CD4-positive, alpha-beta T cell treated with Interleukin-15 for 4 hours (primary cell): ENCODE measurements at regions not wholly inside any gene's neighbourhood (a gene's known extent, or its start where the extent isn't known, plus 50 kb on each side); places are given as distances from the start of the nearest gene placed in this dataset.

Experiments
- DNase-seq: peaks from one replicate; pipeline ENCODE4 v3.0.0-alpha.2; 2020; ENCODE audit warnings: low spot score

DNA sequence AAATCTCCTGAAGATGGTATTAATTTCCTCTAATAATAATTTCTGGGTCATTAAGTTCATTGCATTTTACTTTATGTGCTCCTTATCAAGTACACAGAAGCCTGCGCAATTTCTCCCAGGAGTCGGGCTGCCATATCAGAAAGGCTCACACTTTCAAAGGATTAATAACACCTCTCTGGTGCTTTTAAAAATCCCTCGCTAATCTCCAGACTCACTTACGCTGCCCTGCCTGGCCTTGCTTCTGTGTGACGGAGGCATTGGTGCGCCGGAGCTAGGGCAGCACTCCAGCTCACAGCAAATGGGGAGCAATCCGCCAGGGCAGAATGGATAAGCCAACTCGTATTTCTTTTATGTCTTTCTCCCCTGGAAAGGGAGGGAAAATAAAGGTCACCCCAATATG is 300.8 kb downstream of the EFNB2 start:
- no peak for DNase-seq

DNA sequence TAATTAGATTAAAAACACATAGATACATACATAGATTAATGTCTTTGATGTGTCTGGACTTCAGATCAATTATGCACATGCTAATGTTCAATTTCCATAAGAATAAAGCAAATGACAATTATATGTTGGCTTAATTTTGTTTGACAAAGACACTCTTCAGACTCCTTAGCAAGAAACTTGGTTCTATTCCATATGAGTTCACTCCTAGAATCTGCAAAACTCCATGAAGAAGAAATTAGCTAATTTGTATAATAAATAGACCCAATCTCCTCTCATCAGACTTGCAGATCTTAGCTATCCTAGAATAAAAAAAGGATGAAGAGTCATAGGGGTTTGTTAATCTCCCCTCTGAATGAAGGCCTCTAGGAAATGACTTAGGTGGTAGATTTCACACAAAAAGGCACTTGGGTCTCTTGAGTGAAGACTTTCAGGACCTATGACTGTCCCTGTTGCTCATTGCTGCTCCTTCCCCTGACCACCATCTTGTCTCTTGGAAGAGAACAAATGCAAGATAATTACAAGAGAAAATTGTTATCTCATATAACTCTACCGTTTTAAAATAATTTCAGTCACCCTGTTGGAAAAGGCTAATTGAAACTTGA is 302.2 kb downstream of the EFNB2 start:
- no peak for DNase-seq

DNA sequence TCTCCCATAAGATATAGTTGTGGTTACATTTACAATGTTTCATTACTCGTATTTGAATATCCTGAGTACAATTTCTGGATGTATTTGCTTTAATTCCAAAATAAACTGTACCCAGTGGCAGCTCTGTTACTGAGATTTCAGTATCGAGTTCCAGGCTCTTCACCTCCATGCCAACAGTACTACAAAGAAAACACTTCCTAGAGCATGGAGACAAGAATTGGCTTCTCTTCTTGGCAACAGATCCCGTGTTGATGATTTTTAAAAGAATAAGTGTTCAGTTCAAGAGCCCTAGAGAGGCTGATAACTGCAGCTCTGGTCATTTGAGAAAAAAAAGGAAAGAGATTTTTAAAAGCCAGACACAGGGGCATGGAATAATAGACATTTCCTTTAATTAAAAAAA is 302.8 kb downstream of the EFNB2 start:
- no peak for DNase-seq

DNA sequence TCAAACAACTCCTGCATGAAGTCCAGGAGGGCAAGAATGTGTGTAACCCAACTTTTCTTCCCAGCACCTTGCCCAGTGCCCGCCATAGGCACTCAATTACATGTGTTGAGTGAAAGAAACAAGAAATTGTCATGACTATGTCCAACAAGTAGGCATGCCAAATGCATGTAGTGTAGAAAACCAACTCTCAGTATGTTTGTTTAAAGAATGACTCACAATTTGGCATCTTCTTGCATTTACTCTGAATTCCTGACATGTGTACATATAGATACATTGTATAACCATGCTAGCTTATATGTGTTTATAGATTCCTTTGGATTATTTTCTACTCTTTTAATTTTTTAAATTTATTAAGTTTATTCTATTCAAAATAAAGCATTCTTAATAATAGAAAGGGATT is 305.0 kb downstream of the EFNB2 start:
- no peak for DNase-seq

- DNase-seq, result no peak
These were observed 310.3 kb downstream of the EFNB2 start for GRCh38 chr13:106225126-106225525.

DNA sequence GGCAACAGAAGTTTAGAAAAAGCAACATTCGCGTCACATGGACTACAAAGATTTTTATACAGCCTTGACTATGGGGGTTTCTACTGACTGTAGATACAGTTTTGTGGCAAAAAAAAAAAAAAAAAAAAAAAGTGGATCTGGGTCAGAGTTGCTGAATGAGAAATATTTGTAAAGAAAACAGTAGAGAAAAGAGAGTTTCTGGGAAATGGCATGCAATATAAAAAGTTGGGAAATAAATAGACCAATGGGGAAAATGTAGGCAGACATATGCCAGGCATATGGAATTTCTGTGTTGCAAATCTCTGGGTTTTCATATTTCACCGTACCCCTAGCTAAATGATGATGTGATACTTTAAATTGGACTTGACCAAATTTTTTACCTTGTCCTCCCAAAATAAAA is 315.3 kb downstream of the EFNB2 start:
- DNase-seq, result no peak

DNA sequence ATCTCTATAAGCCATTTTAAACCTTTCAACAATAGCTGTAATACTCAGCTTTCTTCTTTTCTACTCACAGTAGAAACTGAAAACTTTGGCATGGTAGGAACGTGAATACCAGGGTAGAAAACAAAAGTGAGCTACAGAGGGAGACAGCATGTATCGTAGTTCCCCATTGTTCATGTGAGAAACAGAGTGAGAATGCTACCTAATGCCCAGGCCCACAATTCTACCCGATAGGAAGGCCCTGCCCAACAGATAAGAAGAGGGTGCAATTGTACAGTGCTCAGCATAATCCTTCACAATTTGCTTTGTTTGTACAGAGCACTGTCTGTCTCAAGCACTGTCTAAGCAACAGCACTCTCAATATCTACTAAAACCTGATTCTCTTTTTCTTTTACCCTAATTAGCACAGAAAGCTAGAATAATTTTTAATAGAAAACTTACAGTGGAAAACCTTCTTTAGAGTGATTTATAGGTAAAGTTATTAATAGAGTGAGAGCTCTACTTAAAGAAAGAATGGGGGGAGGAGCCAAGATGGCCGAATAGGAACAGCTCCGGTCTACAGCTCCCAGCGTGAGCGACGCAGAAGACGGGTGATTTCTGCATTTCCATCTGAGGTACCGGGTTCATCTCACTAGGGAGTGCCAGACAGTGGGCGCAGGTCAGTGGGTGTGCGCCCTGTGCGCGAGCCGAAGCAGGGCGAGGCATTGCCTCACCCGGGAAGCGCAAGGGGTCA is 322.3 kb downstream of the EFNB2 start:
- DNase-seq, result no peak

GRCh38 chr13:106212386-106213010 is 323.0 kb downstream of the EFNB2 start:
- DNase-seq, result no peak

DNA sequence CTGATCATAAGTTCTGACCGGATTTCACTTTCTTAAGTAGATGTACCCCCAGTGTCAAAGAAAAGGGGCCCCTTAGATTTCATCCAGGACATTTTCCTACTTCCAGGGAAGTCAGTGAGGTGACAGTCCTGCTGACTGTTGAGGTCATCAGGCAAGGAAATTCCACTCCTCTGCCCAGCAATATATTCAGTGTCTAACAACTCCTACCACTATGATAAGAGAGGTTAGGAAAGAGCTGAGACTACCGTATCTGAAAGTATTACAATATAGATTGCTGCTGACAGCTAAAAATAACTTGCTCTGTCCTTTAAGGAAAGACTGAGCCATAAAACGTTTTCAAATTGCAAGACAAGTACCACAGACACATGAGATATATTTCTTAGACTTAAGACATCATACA is 325.1 kb downstream of the EFNB2 start:
- DNase-seq, result no peak

DNA sequence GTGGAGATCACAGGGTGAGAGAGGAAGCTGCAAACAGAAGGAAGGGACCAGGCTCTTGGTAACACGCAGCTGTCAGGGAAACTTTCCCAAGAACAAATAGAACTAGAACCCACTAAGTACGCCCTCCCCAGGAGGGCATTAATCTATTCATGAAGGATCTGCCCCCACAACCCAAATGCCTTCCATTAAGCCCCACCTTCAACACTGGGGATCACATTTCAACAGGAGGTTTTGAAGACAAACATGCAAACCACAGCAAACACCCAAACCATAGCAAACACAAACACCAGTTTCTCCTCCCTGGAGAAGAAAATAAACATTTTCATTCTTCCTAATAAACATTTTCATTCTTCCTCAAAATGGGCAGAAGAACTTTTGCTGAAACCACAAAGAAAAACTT is 329.6 kb downstream of the EFNB2 start:
- DNase-seq, result no peak

GRCh38 chr13:106197496-106197895 is 338.0 kb downstream of the EFNB2 start:
- no peak for DNase-seq

DNA sequence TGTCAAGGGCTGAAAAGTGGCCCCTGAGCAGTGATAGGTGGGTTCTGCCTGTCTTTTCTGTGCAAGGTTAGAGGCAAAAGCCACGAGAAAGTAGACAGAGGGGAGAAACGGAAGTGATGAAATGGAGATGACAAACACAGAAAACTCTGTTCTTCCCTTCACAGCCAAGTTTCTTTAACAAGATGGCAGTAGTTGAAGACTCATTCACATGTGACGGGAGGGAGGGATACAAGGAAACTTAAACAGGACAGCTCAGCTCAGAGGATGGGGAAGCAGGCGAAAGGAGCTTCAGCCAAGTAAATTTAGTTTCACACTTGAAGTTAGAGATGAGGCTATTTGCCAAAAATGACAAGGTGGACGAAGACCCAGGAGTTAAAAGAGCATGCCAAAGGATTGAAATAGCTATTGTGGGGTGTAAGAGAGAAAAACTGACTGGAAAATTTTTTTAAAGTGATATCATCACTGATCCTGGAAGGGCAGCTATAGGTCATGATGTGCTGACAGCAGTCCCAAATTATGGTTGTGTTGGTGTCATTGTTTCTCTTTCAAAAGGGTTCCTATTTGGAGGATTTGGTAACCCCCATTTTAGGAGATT is 347.9 kb downstream of the EFNB2 start:
- DNase-seq, result no peak

DNA sequence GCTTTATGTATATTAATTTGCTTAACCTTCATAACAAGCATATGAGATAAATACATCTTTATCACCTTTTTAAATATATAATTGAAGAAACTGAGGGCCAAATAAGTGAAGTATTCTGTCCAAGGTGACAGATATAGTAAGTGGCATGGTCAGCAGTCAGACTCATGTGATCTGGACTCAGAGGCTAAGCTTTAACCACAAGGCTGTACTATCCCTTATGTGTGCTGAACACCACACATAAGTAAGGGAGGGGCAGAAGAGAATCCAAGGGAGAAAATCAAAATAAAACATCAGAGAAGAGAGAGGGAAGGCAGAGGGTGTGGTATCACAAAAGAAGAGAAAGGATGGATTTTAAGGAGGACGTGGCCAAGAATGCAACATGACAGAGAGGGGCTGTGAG is 348.4 kb downstream of the EFNB2 start:
- no peak for DNase-seq

- no peak for DNase-seq
These were observed 349.0 kb downstream of the EFNB2 start for GRCh38 chr13:106186366-106187030.

DNA sequence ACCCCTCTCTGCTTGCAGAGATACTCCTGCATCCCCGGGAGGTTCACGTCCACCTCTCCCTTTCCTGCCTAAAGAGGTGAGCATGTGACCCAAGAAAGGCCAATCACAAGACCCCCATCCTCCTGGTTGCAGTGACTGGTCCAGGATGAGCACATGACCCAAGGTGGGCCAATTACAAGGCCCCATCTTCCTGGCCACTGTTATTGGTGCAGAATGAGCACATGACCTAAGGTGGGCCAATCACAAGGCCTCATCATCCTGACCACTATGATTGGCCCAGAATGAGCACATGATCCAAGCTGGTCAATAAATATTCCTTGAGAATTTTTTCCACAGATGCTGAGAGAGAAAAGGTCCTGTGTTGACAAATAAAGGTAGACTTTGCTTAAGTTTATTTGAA is 350.7 kb downstream of the EFNB2 start:
- no peak for DNase-seq

DNA sequence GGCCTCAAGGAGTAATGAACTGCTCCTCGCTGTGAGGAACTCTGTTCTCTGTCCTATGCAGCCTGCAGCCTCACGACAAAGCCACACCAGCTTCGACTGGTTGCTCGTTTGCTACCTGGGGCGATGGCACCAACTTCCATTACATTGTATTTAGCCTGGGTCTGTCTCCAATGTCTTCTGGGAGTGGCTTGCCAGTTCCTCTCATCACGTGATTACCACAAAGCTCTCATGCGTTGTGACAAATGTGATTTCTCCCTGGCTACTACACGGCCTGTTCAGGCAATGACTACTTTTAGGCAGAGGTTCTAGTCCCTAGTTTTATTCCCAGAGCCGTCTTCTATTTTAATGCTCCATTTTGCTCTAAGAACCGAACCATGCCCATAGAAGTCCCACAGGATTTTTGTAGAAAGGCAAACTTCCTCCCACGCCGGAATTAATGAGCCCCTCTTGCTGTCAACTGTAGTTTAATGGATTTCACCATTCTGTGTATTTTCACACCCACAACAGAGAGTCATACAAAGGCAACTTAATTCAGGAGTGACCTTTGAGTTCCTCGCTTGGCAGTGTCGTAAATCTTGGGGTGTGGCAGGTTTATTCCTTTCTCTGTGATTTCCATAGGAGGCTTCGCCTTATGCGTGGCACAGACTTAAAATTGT is 351.9 kb downstream of the EFNB2 start:
- no peak for DNase-seq

DNA sequence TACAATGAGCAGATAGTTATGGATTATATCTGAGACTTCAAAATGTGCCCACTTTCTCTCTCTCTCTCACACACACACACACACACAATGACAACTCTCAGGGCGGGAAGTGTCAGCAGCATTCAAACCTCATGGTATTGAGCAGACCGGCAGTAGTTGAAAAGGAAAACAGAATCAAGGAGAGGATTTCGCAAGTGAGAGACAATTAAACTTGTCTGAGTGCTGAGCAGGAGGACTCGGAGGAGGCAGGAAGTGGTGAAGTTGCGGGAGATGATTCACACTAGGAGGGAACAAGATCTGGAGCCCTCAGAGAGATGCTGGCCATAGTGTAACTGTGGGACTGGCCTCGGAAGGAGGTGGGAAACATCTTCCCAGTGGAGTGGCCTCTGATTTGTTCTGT is 353.1 kb downstream of the EFNB2 start:
- DNase-seq, result no peak

GRCh38 chr13:106178816-106179215 is 356.6 kb downstream of the EFNB2 start:
- DNase-seq, result no peak

GRCh38 chr13:106177146-106177545 is 358.3 kb downstream of the EFNB2 start:
- no peak for DNase-seq

- DNase-seq, result no peak
These were observed 359.3 kb downstream of the EFNB2 start for GRCh38 chr13:106176117-106176516.

GRCh38 chr13:106173891-106174610 is 361.4 kb downstream of the EFNB2 start:
- DNase-seq, result no peak
